Mesothelial cell of epicardium (in vitro differentiated cells): ENCODE measurements at regions not wholly inside any gene's neighbourhood (a gene's known extent, or its start where the extent isn't known, plus 50 kb on each side); places are given as distances from the start of the nearest gene placed in this dataset.
A peak's percentile ranks its signal among the peaks of the same experiment; 100 is the strongest.

Source experiments
- DNase-seq, 2 experiments: peaks; one replicate each; pipeline ENCODE4 v3.0.0; 2021; ENCODE audit warnings: low spot score in 2 of 2; ENCODE audit not compliant: unreplicated experiment in 2 of 2
- H3K27ac Mint-ChIP-seq: 2 replicates; pipeline ENCODE4 v1.8.0; 2021; ENCODE audit warnings: mixed read lengths
- H3K27me3 Mint-ChIP-seq: 2 replicates; pipeline ENCODE4 v1.8.0; 2021; ENCODE audit warnings: low read depth, mixed read lengths
- H3K36me3 Mint-ChIP-seq: 2 replicates; pipeline ENCODE4 v1.8.0; 2021; ENCODE audit warnings: mixed read lengths
- H3K4me1 Mint-ChIP-seq: 2 replicates; pipeline ENCODE4 v1.8.0; 2021; ENCODE audit warnings: mixed read lengths
- H3K4me3 Mint-ChIP-seq: 2 replicates; pipeline ENCODE4 v1.8.0; 2021; ENCODE audit warnings: mild to moderate bottlenecking, moderate library complexity, mixed read lengths
- H3K9me3 Mint-ChIP-seq: 2 replicates; pipeline ENCODE4 v1.8.0; 2021; ENCODE audit warnings: mixed read lengths
- TF ChIP-seq, protein P1 (sequence below): fragments of 200-600 bp; sonication (generic); IDR thresholded peaks from one replicate; pipeline ENCODE4 v1.5.0; 2021; ENCODE audit warnings: antibody characterized with exemption; ENCODE audit not compliant: unreplicated experiment

DNA sequence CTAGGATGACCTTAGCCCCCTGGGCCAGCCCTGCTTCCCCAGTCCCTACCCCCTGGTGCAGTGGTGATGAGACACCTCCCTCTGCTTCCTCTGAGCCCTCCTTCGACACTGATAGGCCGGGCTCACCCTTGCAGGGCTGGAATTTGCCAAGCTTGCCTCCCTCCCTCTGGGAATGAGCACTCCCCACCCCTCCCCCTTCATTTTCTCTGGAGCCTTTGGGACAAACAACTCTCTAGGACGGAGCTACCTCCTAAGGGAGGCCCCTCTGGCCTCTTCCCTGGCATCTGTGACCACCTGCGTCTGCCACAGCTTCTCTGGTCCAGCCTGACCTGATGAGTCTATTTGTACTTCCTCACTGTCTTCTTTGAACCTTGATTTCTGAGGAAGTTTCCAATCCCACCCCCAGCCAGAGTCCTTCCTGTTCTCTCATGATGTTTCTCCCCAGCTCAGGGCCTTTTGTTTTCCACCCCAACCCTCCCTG is 53.3 kb upstream of the ADA2 start:
- no peaks in the 10 kb centered on the region for H3K4me1 Mint-ChIP-seq
- H3K4me3 Mint-ChIP-seq = no peak overlapping the region
- H3K27me3 Mint-ChIP-seq = no peaks in the 10 kb centered on the region
- no peaks in the 10 kb centered on the region for H3K9me3 Mint-ChIP-seq
- no peak for DNase-seq
- H3K27ac Mint-ChIP-seq = no peak overlapping the region
- no peaks in the 10 kb centered on the region for H3K36me3 Mint-ChIP-seq
- TF ChIP-seq, protein P1, sequence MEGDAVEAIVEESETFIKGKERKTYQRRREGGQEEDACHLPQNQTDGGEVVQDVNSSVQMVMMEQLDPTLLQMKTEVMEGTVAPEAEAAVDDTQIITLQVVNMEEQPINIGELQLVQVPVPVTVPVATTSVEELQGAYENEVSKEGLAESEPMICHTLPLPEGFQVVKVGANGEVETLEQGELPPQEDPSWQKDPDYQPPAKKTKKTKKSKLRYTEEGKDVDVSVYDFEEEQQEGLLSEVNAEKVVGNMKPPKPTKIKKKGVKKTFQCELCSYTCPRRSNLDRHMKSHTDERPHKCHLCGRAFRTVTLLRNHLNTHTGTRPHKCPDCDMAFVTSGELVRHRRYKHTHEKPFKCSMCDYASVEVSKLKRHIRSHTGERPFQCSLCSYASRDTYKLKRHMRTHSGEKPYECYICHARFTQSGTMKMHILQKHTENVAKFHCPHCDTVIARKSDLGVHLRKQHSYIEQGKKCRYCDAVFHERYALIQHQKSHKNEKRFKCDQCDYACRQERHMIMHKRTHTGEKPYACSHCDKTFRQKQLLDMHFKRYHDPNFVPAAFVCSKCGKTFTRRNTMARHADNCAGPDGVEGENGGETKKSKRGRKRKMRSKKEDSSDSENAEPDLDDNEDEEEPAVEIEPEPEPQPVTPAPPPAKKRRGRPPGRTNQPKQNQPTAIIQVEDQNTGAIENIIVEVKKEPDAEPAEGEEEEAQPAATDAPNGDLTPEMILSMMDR = no peak

DNA sequence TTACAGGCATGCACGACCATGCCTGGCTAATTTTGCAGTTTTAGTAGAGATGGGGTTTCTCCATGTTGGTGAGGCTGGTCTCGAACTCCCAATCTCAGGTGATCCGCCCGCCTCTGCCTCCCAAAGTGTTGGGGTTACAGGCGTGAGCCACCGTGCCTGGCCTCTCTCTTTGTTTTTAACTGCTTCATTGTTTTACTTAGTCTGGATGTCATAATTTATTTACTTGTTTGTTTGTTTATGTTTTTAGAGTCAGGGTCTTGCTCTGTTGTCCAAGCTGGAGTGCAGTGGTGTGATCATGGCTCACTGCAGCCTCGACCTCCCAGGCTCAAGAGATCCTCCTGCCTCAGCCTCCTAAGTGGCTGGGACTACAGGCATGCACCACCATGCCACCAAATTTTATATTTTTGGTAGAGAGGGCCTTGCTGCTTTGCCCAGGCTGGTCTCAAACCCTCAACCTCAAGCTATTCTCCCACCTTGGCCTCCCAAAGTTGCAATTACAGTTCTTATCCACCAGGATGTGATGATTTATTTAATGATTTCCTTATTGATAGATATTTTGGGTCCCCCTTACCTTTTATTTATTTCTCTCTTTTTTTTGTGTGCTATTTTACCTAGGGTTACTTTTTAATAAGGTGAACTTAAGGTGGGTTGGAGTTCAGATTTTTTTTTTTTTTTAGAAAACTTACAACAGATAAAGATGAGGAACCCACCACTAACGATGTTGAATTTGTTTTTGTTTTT is 52.6 kb upstream of the ADA2 start:
- no peaks in the 10 kb centered on the region for H3K36me3 Mint-ChIP-seq
- DNase-seq = no peak
- H3K9me3 Mint-ChIP-seq = no peaks in the 10 kb centered on the region
- H3K27ac Mint-ChIP-seq = no peak overlapping the region
- no peaks in the 10 kb centered on the region for H3K27me3 Mint-ChIP-seq
- H3K4me3 Mint-ChIP-seq = no peak overlapping the region
- peaks cover 2% of the 10 kb centered on the region for H3K4me1 Mint-ChIP-seq
- TF ChIP-seq, protein P1 = peak; percentile 45

DNA sequence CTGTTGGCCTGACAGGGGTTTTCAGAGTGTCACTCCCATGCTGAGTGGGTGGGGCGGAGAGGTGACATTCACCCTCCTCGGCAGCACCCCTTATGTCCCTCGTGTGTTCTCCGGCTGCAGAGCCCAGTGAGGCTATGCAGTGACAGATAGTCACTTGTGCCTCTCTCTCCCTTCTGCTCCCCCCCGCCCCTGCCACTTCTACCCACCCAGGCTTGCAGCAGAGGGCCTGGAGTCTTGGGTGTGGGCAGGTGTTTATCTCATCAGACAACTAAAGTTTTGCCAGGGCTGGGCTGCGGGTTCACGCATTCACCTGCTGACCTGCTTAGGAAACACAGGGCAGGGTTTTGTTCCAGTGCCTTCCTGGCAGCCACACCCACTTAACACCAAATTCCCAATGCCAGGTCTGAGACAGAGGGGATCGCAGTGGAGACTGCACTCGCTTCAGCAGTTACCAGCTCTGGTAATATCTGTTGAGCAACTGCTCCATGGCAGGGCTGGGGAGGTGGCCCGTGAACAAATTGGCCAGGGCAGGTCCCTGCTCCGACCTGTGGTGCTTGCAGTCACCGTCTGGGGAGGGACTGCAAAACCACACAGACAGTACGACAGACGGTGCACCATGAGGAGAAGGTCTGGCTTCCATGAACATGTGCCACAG is 50.5 kb upstream of the ADA2 start:
- no peak for DNase-seq
- Mint-ChIP-seq H3K36me3 (no peaks in the 10 kb centered on the region), H3K27me3 (no peaks in the 10 kb centered on the region), H3K27ac (no peak overlapping the region), H3K9me3 (no peaks in the 10 kb centered on the region), H3K4me3 (no peak overlapping the region), H3K4me1 (peaks cover 22% of the 10 kb centered on the region)
- TF ChIP-seq, protein P1 = no peak

DNA sequence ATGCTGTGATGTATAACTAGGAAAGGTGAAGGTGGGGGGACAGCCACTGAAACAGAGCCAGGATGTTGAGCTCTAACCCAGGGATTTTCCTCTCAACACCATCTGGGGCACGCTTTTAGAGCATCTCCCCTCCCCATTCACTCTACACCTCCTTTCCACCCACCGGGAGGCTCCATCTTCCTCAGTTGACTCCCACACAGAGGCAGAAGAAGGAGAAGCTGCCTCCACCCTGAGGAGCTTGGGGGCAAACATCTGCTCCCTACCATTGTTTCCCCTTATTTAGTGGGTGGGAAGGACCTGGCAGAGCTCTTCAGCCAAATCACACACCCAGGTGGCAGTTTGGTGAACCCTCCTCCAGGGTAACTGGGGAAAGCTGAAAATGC is 50.0 kb upstream of the ADA2 start:
- Mint-ChIP-seq H3K4me3 (no peak overlapping the region), H3K36me3 (no peaks in the 10 kb centered on the region), H3K9me3 (no peaks in the 10 kb centered on the region), H3K27me3 (no peaks in the 10 kb centered on the region), H3K27ac (no peak overlapping the region), H3K4me1 (peaks cover 28% of the 10 kb centered on the region)
- DNase-seq = no peak
- TF ChIP-seq, protein P1 = no peak
